ENCODE measurements at regions not wholly inside any gene's neighbourhood (a gene's known extent, or its start where the extent isn't known, plus 50 kb on each side); places are given as distances from the start of the nearest gene placed in this dataset.

GRCh38 chr3:35393901-35394799 lies 245.2 kb upstream of the ARPP21 start:
- H3K27ac ChIP-seq, result no peak overlapping the region
- no peak for DNase-seq (ENCODE audit: low spot score)
- TF ChIP-seq CTCF (IDR thresholded peaks at IDR 0.05), result no peak
- H3K4me3 ChIP-seq, result no peak overlapping the region

GRCh38 chr3:35394905-35395304 lies 244.4 kb upstream of the ARPP21 start:
- Histone ChIP-seq H3K4me3 (no peak overlapping the region), H3K27ac (no peak overlapping the region)
- no peak for TF ChIP-seq CTCF (IDR thresholded peaks at IDR 0.05)
- no peak for DNase-seq (ENCODE audit: low spot score)

GRCh38 chr3:35401671-35402070 lies 237.7 kb upstream of the ARPP21 start:
- Histone ChIP-seq H3K27ac (no peak overlapping the region), H3K4me3 (no peak overlapping the region)
- no peak for DNase-seq (ENCODE audit: low spot score)
- TF ChIP-seq CTCF (IDR thresholded peaks at IDR 0.05), result no peak

- Histone ChIP-seq H3K27ac (no peak overlapping the region), H3K4me3 (no peak overlapping the region)
- TF ChIP-seq CTCF (IDR thresholded peaks at IDR 0.05), result no peak
- no peak for DNase-seq (ENCODE audit: low spot score)
Measured at GRCh38 chr3:35404571-35404970, 234.8 kb upstream of the ARPP21 start.

GRCh38 chr3:35408882-35409281 lies 230.4 kb upstream of the ARPP21 start:
- Histone ChIP-seq H3K4me3 (no peak overlapping the region), H3K27ac (no peak overlapping the region)
- no peak for DNase-seq (ENCODE audit: low spot score)
- TF ChIP-seq CTCF (IDR thresholded peaks at IDR 0.05), result no peak

GRCh38 chr3:35409991-35410390 lies 229.3 kb upstream of the ARPP21 start:
- no peak for TF ChIP-seq CTCF (IDR thresholded peaks at IDR 0.05)
- Histone ChIP-seq H3K27ac (no peak overlapping the region), H3K4me3 (no peak overlapping the region)
- no peak for DNase-seq (ENCODE audit: low spot score)

GRCh38 chr3:35413483-35413882 lies 225.8 kb upstream of the ARPP21 start:
- no peak for DNase-seq (ENCODE audit: low spot score)
- no peak for TF ChIP-seq CTCF (IDR thresholded peaks at IDR 0.05)
- no peak overlapping the region for H3K27ac ChIP-seq
- no peak overlapping the region for H3K4me3 ChIP-seq
